Brain microvascular endothelial cell (primary cell): ENCODE measurements at regions not wholly inside any gene's neighbourhood (a gene's known extent, or its start where the extent isn't known, plus 50 kb on each side); places are given as distances from the start of the nearest gene placed in this dataset.

Source experiments
- DNase-seq: peaks from one replicate; pipeline ENCODE4 v3.0.0-alpha.2; 2020
- H3K27ac ChIP-seq: fragments of 250-450 bp; sonication (Bioruptor Pico); 2 replicates; pipeline ENCODE4 v1.5.1; 2020; ENCODE audit warnings: mild to moderate bottlenecking, moderate library complexity
- H3K27me3 ChIP-seq: fragments of 250-450 bp; sonication (Bioruptor Pico); replicated peaks from 2 replicates; pipeline ENCODE4 v1.5.1; 2020; ENCODE audit warnings: mild to moderate bottlenecking
- H3K36me3 ChIP-seq: fragments of 250-450 bp; sonication (Bioruptor Pico); replicated peaks from 2 replicates; pipeline ENCODE4 v1.5.1; 2020; ENCODE audit warnings: mild to moderate bottlenecking
- H3K4me3 ChIP-seq: 2 replicates; pipeline ENCODE4 v1.5.1; 2011; ENCODE audit warnings: low read depth, mild to moderate bottlenecking, control low read depth, low read length, moderate library complexity
- in situ Hi-C: cut with HindIII; loops from 2 replicates; pipeline ENCODE4 v1.10.0; 2017; ENCODE audit warnings: low sequenced_read_pairs, low pct_ligation_motif_present
- TF ChIP-seq, protein P1 (sequence below): IDR thresholded peaks from 2 replicates; pipeline ENCODE4 v1.5.1; 2011; ENCODE audit warnings: low read depth, mild to moderate bottlenecking, moderate library complexity, low read length, control low read depth, inconsistent platforms; ENCODE audit errors: missing control alignments

DNA sequence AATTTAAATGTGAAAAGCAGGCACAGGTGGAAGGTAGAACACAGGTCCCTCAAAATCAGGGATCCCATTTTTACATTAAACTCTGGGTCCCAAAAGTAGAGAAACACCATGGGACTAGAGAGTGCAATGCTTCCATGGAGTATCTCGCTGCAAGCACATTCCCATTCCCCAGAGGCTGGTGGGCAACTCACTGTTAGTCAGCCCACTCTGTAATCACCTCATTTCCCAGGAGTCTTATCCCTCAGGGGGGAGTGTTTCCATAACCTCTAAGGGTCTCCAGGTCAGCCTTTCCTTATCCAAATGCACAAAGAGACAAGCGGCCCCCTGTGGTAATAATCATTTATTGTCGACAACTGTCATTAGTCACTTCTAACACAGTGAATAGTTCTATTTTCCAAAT, 490.1 kb upstream of the LRRC7 start:
- Histone ChIP-seq H3K36me3 (no peaks in the 10 kb centered on the region), H3K4me3 (no peak overlapping the region), H3K27ac (no peak overlapping the region), H3K27me3 (no peaks in the 10 kb centered on the region)
- no peak for DNase-seq
- in situ Hi-C loops, result no loop called here
- TF ChIP-seq, protein P1, sequence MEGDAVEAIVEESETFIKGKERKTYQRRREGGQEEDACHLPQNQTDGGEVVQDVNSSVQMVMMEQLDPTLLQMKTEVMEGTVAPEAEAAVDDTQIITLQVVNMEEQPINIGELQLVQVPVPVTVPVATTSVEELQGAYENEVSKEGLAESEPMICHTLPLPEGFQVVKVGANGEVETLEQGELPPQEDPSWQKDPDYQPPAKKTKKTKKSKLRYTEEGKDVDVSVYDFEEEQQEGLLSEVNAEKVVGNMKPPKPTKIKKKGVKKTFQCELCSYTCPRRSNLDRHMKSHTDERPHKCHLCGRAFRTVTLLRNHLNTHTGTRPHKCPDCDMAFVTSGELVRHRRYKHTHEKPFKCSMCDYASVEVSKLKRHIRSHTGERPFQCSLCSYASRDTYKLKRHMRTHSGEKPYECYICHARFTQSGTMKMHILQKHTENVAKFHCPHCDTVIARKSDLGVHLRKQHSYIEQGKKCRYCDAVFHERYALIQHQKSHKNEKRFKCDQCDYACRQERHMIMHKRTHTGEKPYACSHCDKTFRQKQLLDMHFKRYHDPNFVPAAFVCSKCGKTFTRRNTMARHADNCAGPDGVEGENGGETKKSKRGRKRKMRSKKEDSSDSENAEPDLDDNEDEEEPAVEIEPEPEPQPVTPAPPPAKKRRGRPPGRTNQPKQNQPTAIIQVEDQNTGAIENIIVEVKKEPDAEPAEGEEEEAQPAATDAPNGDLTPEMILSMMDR, result no peak

DNA sequence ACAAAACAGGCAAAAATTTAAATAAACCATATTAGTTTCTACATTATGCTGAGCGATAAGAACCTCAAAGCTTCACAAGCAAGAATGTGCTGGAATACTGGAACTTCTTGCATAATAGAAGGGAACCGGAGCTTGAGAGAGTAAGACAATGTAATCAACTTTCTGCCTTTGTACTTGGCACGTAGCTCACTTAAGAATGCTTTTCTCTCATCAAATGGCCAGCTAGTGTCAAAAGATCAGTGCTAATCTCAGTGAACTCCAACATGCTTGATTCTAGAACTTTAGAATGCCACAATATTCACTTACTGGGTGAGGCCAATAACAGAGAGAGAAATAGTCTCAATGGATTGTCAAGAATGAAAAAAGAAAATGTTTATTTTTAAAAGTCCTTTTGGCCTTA, 486.1 kb upstream of the LRRC7 start:
- Histone ChIP-seq H3K4me3 (no peak overlapping the region), H3K36me3 (no peaks in the 10 kb centered on the region)
- in situ Hi-C loops, result no loop called here

DNA sequence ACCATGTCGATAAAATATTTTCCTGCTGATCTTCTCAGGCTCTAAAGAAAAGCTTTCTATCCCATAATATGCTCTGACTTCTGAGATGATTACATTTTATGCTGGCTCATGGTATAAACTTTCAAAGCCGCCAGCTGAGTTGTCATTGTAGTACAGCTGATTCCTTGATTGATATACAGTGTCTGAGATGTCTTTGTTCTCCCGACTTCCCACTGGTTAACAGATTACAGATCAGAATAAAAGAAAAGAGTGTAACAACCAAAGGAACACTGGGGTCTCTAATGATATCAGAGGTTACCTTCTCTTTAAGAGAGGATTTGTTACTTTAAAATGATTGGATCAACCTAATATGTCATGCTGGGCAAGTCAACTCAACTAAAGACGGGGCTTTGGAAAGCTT, 485.4 kb upstream of the LRRC7 start:
- DNase-seq, result no peak
- in situ Hi-C loops, result no loop called here
- Histone ChIP-seq H3K27ac (no peak overlapping the region), H3K4me3 (no peak overlapping the region), H3K36me3 (no peaks in the 10 kb centered on the region), H3K27me3 (no peaks in the 10 kb centered on the region)
- TF ChIP-seq, protein P1, result no peak

More for the DNA sequence above, 486.1 kb upstream of the LRRC7 start:
- Histone ChIP-seq H3K27ac (no peak overlapping the region), H3K27me3 (no peaks in the 10 kb centered on the region)
- TF ChIP-seq, protein P1, result no peak
- no peak for DNase-seq

DNA sequence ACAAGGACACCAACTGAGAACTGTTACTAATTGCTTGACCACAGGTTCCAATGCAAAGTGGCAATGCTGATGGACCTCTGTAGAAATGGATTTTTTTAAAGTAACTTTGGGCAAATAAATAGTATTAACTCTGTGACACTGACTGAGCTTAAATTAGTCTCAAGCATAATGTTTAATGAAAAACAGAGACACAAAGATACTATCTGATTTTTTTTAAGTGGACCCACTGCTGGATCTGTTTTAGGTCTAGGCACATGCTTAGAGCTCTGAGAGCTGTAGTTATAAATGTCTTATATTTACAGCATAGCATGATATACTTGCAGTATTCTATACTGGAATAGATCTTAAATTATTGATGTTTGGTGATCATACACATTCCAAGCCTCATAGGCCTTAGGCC, 481.6 kb upstream of the LRRC7 start:
- H3K27me3 ChIP-seq, result no peaks in the 10 kb centered on the region
- no peak for DNase-seq
- no peaks in the 10 kb centered on the region for H3K36me3 ChIP-seq
- no peak overlapping the region for H3K27ac ChIP-seq
- H3K4me3 ChIP-seq, result no peak overlapping the region
- TF ChIP-seq, protein P1, result no peak
- in situ Hi-C loops, result no loop called here

DNA sequence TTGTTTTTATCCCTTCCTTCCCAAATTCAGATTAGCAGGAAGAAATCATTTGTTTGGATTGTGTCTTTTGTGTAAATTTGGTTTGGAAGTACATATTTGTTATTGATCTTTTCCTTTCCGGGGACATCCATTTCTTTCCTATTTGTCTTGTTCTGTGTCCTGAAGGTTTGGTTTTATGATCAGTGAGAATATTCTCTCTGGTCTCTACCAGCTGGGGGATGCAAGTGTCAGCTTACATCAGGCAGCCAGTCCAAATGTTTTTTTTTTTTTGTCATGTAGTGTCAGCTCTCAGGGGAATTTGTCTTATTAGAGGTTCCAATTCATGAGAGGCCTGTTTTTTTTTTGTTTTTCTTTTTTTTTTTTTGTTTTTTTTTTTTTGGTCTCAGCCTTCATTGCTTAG, 479.2 kb upstream of the LRRC7 start:
- no peak for DNase-seq
- TF ChIP-seq, protein P1, result no peak
- in situ Hi-C loops, result no loop called here
- no peaks in the 10 kb centered on the region for H3K36me3 ChIP-seq
- no peaks in the 10 kb centered on the region for H3K27me3 ChIP-seq
- no peak overlapping the region for H3K27ac ChIP-seq
- no peak overlapping the region for H3K4me3 ChIP-seq

DNA sequence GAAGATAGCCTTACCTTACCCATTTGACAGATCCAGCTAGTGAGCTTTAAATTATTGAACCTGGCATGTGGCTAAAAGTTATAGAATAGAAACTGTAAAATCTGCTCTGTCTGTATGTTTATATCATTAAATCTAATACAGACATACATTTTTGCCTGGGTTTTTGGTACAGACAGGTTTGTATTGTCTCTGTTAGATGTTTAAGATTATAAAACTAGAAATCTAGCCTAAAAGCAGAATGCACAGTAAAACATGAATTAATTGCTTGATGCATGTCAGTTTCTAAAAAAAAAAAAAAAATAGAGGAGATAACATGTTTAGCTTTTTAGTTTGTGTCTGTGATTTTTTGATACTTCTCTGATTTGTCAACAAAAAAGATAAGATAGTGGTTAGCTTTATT, 477.6 kb upstream of the LRRC7 start:
- in situ Hi-C loops, result no loop called here
- TF ChIP-seq, protein P1, result no peak

More for the DNA sequence above, 477.6 kb upstream of the LRRC7 start:
- Histone ChIP-seq H3K36me3 (no peaks in the 10 kb centered on the region), H3K27ac (no peak overlapping the region), H3K27me3 (no peaks in the 10 kb centered on the region), H3K4me3 (no peak overlapping the region)
- DNase-seq, result no peak
